GM12891 (cell line): ENCODE measurements at regions not wholly inside any gene's neighbourhood (a gene's known extent, or its start where the extent isn't known, plus 50 kb on each side); places are given as distances from the start of the nearest gene placed in this dataset.

Source experiments
- POLR2A ChIP-seq: IDR thresholded peaks from 2 replicates; pipeline ENCODE4 v1.6.1; 2011; ENCODE audit warnings: low read depth, low read length, control low read depth
- POLR2AphosphoS5 ChIP-seq: IDR thresholded peaks from 2 replicates; pipeline ENCODE4 v1.6.1; 2011; ENCODE audit warnings: low read depth, low read length, control low read depth
- POU2F2 ChIP-seq: IDR thresholded peaks from 2 replicates; pipeline ENCODE4 v1.6.1; 2011; ENCODE audit warnings: low read depth, mild to moderate bottlenecking, control low read depth, low read length, moderate library complexity
- SPI1 ChIP-seq: IDR thresholded peaks from 2 replicates; pipeline ENCODE4 v1.6.1; 2011; ENCODE audit warnings: low read depth, low read length, control low read depth
- TAF1 ChIP-seq: IDR thresholded peaks from 2 replicates; pipeline ENCODE4 v1.6.1; 2011; ENCODE audit warnings: low read depth, low read length, control low read depth

GRCh38 chr6:84278321-84278998 lies 51.0 kb upstream of the CEP162 start:
- TF ChIP-seq POLR2A (no peak), POLR2AphosphoS5 (no peak), POU2F2 (no peak), TAF1 (no peak), SPI1 (no peak)
